ENCODE measurements at regions not wholly inside any gene's neighbourhood (a gene's known extent, or its start where the extent isn't known, plus 50 kb on each side); places are given as distances from the start of the nearest gene placed in this dataset.
"Not testable (repeated sequence)": the region's sequence is repeated elsewhere in the genome, so short reads cannot be mapped to it uniquely, and the experiment has no call there.

GRCh38 chr17:31798205-31798724 is 60.8 kb downstream of the COPRS start:
- no peak for DNase-seq (ENCODE audit: low read depth in 4 of 4, low spot score in 3 of 4)

DNA sequence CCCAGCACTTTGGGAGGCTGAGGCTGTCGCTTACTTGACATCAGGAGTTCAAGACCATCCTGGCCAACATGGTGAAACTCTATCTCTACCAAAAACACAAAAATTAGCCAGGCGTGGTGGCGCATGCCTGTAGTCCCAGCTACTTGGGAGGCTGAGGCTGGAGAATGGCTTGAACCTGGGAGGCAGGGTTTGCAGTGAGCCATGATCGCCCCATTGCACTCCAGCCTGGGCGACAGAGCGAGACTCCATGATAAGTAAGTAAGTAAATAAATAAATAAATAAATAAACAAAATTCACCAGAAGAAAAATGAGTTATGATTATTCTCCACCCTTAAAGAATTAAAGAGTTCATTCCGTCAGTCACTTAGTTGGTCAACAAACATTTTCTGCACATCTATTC is 63.1 kb downstream of the COPRS start:
- not testable (repeated sequence) for DNase-seq (ENCODE audit: low read depth in 4 of 4, low spot score in 3 of 4)

DNA sequence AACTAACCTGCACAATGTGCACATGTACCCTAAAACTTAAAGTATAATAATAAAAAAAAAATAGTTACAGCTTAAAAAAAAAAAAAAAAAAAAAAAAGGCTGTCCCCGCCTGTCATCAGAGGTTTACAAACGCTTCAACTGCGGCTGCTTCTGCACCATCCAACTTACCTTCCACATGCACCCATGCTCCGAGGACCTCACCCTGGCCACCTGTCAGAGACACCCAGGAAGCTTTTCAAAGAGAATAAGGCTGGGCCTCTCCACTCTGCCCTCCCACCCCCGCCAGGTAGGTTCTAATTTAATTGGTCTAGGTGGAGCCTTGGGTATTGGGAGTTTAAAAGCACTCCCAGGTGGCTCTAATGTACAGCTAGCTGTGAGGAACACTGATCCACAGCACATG is 64.9 kb downstream of the COPRS start:
- DNase-seq (ENCODE audit: low read depth in 4 of 4, low spot score in 3 of 4), result no peak

GRCh38 chr17:31793634-31794033 is 65.4 kb downstream of the COPRS start:
- not testable (repeated sequence) for DNase-seq (ENCODE audit: low read depth in 4 of 4, low spot score in 3 of 4)

DNA sequence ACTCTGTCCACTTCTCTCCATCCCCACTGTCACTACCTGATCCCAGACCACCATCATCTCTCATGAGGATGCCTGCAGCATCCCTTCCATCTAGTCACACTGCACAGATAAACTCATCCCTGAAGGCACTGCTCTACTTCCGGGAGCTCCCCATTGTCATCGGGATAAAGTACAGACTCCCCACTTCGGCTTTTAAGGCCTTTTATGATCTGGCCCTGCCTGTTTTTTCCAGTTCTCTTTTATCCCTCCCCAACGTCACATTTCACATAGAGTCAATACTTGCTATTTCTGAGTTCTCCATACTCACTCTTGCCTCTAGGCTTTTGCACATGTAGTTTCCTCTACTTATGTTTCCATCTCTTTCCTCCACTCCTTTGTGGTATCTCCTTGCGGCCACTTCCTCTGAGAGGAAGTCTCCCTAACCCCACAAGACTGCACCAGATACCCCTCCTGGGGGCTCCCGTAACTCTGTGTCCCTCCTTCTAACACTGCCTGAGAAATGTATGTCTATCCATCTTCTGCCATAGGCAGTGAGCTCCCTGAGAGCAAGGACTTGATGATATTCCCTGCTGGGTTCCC is 66.9 kb downstream of the COPRS start:
- DNase-seq (ENCODE audit: low read depth in 4 of 4, low spot score in 3 of 4), result no peak

- no peak for DNase-seq (ENCODE audit: low read depth in 4 of 4, low spot score in 3 of 4)
Measured at GRCh38 chr17:31789707-31790505, 69.1 kb downstream of the COPRS start.

DNA sequence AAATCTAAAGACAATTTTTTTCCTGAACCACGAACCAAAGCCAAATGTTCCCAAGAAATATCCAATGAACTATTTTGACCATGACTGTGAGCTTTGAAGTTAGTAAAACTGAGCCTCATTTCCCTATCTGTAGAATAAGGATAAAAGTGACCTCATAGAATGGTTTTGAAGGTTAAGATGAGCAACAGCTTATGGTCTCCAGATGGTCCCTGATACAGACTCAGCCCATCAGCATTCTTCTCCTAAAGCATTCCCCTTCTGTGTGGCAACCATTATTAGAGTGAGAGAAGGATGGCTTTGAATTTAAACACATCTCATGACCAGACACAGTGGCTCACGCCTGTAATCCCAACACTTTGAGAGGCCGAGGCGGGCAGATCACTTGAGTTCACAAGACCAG is 70.1 kb downstream of the COPRS start:
- no peak for DNase-seq (ENCODE audit: low read depth in 4 of 4, low spot score in 3 of 4)

DNA sequence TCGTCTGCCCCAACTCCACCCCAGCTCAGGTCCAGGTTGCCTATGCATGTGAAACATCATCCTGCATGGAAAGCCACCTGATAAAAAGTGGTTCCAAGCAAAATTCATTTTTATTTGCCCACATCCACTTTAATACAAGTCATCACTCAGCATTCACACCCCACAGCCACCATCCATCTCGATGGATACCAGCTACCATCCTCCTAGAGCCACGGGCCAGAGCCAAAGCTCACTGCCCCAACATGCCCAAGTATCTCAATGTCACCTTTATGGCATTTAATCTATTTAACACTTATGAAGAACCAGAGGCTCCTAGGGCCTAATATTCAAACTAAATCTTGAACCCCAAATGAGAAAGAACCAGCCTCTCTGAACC is 70.5 kb downstream of the COPRS start:
- DNase-seq (ENCODE audit: low read depth in 4 of 4, low spot score in 3 of 4), result no peak

DNA sequence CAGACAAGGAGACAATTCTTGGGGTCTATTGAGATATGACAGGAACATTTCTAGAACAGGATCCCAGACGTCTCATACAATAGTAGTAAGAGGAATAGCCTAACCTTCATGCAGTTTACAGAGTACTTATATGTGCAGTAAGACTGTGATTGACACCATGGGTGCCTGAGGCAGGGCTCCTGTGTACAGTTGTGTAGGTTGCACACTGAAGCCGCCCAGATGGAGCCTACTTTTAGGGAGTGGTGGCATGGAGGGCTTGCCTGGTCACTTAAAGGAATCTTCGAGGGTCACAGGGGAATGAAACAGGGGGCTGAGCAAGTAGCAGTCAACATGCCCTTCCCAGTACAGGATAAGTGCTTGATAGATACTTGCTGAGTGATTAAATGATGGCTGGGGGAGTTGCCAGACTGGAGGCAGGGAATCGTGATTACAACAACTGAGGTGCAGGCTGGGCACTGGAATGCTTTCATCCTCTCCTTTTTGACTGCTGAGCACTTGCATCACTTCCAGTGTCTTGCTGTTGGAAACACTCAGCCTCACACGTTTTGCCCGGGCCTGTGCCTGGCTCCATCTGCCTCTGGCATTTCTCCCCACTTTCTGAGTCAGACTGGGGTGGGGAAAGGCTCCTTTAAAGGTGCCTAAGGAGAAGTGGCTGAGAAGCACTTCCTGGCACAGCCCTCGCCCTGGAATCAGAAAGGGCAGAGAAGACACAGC is 71.0 kb downstream of the COPRS start:
- DNase-seq (ENCODE audit: low read depth in 4 of 4, low spot score in 3 of 4), result no peak

DNA sequence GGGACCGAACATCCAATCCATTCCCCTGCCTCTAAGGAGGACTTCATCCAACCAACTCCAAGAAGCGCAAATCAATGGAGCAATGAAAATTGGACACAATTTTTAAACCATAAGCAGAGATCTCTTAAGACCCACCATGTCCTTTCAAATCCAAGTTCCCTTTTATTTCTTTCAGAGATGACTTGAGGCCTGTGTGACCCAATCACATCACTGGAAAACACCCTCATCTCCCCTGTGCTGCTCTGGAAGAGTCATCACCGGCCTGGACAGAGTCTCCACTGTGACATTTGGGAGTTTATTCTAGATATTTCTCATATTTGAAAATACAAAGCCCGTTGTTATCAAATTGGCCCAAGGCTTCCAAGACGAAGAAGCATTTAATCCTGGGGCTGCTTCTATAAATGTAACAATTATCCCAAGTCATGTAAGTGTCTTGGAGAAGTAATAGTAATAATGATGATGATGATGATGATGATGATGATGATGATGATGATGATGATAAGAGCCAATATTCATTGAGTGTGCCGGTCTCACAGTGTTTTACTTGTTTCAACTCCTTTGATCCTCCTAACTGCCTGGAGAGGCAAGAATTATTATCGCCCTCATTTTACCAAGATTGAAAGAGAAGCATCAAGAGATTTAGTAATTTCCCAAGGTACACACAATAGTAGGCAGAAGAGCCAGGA is 72.1 kb downstream of the COPRS start:
- DNase-seq (ENCODE audit: low read depth in 4 of 4, low spot score in 3 of 4), result no peak

DNA sequence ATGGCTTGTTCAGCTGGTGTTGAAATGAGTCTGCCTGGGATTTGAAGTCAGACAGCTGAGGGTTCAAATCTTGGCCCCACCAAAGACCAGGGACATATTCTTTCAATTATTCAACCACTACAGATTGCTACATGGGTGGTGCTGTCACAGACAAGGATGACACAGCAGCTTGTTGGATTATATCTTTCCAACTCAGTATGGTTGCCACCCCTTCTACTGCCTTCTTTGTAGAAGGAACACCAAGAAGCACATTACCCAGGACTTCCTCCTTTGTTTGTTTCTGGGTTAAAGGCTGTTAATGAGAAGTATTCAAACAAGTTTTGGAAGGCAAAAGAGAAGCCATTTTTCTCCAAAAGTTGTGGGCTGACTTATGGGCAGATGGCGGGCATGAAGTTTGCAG is 78.6 kb downstream of the COPRS start:
- no peak for DNase-seq (ENCODE audit: low read depth in 4 of 4, low spot score in 3 of 4)

GRCh38 chr17:31778523-31778922 is 80.5 kb downstream of the COPRS start:
- no peak for DNase-seq (ENCODE audit: low read depth in 4 of 4, low spot score in 3 of 4)

DNA sequence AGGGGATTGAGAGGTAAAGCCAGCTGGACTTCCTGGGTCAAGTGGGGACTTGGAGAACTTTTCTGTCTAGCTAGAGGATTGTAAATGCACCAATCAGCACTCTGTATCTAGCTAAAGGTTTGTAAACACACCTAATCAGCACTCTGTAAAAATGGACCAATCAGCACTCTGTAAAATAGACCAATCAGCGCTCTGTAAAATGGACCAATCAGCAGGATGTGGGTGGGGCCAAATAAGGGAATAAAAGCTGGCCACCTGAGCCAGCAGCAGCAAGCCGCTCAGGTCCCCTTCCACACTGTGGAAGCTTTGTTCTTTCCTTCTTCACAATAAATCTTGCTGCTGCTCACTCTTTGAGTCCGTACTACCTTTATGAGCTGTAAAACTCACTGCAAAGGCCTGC is 87.7 kb downstream of the COPRS start:
- DNase-seq (ENCODE audit: low read depth in 4 of 4, low spot score in 3 of 4), result not testable (repeated sequence)

- DNase-seq (ENCODE audit: low read depth in 4 of 4, low spot score in 3 of 4), result not testable (repeated sequence)
Measured at GRCh38 chr17:31770501-31770900, 88.5 kb downstream of the COPRS start.

DNA sequence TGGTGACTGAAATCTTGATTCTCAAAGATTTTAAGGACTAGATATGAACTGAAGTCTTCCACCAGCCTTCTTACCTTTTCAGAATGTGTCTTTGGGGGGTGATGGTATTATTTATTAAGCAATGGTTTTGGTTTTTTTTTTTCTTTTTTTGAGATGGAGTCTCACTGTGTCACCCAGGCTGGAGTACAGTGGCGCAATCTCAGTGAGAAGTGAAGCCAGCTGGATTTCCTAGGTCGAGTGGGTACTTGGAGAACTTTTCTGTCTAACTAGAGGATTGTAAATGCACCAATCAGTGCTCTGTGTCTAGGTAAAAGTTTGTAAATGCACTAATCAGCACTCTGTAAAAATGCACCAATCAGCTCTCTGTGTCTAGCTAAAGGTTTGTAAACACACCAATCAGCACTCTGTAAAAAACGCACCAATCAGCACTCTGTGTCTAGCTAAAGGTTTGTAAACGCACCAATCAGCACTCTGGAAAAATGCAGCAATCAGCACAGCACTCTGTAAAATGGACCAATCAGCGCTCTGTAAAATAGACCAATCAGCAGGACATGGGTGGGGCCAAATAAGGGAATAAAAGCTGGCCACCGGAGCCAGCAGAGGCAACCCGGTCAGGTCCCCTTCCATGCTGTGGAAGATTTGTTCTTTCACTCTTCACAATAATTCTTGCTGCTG is 97.1 kb downstream of the COPRS start:
- not testable (repeated sequence) for DNase-seq (ENCODE audit: low read depth in 4 of 4, low spot score in 3 of 4)

- no peak for DNase-seq (ENCODE audit: low read depth in 4 of 4, low spot score in 3 of 4)
Measured at GRCh38 chr17:31758646-31759045, 100.4 kb downstream of the COPRS start.

- no peak for DNase-seq (ENCODE audit: low read depth in 4 of 4, low spot score in 3 of 4)
Measured at GRCh38 chr17:31757097-31757496, 101.9 kb downstream of the COPRS start.

- DNase-seq (ENCODE audit: low read depth in 4 of 4, low spot score in 3 of 4), result no peak
Measured at GRCh38 chr17:31754239-31754945, 104.7 kb downstream of the COPRS start.

DNA sequence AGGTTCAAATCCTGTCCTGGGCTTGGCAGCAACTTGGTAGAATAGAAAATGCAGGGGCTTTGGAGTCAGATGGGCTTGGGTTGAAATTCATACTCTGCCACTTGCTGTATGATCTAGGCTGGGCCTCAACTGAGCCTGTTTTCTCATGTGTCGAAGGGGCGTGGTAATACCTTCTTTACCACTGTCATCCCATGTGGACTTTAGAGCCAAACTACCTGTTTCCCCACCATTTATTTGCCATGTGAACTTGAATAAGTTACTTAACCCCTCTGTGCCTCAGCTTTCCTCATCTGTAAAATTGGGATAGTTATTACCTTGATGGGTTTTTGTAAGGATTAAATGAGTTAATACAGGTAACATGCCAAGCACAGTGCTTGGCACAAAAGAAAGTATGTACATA is 106.0 kb downstream of the COPRS start:
- DNase-seq (ENCODE audit: low read depth in 4 of 4, low spot score in 3 of 4), result no peak

- no peak for DNase-seq (ENCODE audit: low read depth in 4 of 4, low spot score in 3 of 4)
Measured at GRCh38 chr17:31752584-31752983, 106.5 kb downstream of the COPRS start.
